ENCODE measurements at regions not wholly inside any gene's neighbourhood (a gene's known extent, or its start where the extent isn't known, plus 50 kb on each side); places are given as distances from the start of the nearest gene placed in this dataset.
"Not testable (repeated sequence)": the region's sequence is repeated elsewhere in the genome, so short reads cannot be mapped to it uniquely, and the experiment has no call there.

GRCh38 chr10:28763471-28764170, 86.3 kb downstream of the BAMBI start:
- no peak for DNase-seq
- no peak overlapping the region for H3K27ac ChIP-seq
- no peak for TF ChIP-seq POLR2A (IDR thresholded peaks at IDR 0.05)
- TF ChIP-seq, protein P1, sequence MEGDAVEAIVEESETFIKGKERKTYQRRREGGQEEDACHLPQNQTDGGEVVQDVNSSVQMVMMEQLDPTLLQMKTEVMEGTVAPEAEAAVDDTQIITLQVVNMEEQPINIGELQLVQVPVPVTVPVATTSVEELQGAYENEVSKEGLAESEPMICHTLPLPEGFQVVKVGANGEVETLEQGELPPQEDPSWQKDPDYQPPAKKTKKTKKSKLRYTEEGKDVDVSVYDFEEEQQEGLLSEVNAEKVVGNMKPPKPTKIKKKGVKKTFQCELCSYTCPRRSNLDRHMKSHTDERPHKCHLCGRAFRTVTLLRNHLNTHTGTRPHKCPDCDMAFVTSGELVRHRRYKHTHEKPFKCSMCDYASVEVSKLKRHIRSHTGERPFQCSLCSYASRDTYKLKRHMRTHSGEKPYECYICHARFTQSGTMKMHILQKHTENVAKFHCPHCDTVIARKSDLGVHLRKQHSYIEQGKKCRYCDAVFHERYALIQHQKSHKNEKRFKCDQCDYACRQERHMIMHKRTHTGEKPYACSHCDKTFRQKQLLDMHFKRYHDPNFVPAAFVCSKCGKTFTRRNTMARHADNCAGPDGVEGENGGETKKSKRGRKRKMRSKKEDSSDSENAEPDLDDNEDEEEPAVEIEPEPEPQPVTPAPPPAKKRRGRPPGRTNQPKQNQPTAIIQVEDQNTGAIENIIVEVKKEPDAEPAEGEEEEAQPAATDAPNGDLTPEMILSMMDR (IDR thresholded peaks at IDR 0.05): no peak
- H3K4me1 ChIP-seq: no peaks in the 10 kb centered on the region
- 76 to 84% methylated on average over 7 of the region's 7 CpGs for WGBS, 2 donors
- no peak overlapping the region for H3K4me3 ChIP-seq
- intact Hi-C loops (cut with DNase I; ENCODE audit: low total_unique reads): no loop called here
- no peaks in the 10 kb centered on the region for H3K9me3 ChIP-seq
- H3K36me3 ChIP-seq (ENCODE audit: low read depth, missing control alignments): no peaks in the 10 kb centered on the region
- H3K27me3 ChIP-seq: no peaks in the 10 kb centered on the region

GRCh38 chr10:28765641-28766040, 88.3 kb downstream of the BAMBI start:
- Histone ChIP-seq H3K9me3 (no peaks in the 10 kb centered on the region), H3K4me1 (no peaks in the 10 kb centered on the region), H3K27ac (no peak overlapping the region), H3K27me3 (no peaks in the 10 kb centered on the region), H3K4me3 (no peak overlapping the region), H3K36me3 (ENCODE audit: low read depth, missing control alignments) (no peaks in the 10 kb centered on the region)
- intact Hi-C loops (cut with DNase I; ENCODE audit: low total_unique reads): no loop called here
- 55 to 80% methylated on average over 6 of the region's 6 CpGs for WGBS, 2 donors
- TF ChIP-seq, protein P1 (IDR thresholded peaks at IDR 0.05): no peak
- no peak for TF ChIP-seq POLR2A (IDR thresholded peaks at IDR 0.05)
- DNase-seq: no peak

DNA sequence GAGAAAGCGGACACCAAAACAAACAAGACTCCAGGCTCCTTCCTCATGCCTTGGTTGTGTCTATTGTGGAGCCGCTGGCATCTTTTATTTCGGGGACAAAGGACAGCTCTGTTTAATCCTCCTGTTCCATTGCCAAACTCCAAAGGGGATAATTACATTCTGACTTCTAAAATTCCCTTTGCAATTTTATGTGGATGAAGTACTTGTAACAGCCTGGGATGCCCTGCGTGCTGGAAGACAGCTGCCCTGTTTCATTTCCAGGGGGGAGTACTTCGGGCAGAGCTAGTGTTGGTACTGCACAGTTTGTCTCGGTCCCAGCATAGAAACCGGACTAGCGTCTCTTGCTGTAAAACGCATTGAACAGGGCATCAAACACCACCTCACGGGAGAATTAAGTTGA, 90.9 kb downstream of the BAMBI start:
- Histone ChIP-seq H3K36me3 (ENCODE audit: low read depth, missing control alignments) (no peaks in the 10 kb centered on the region), H3K27me3 (no peaks in the 10 kb centered on the region), H3K27ac (no peak overlapping the region), H3K9me3 (no peaks in the 10 kb centered on the region), H3K4me3 (no peak overlapping the region), H3K4me1 (no peaks in the 10 kb centered on the region)
- no peak for DNase-seq
- intact Hi-C loops (cut with DNase I; ENCODE audit: low total_unique reads): no loop called here
- WGBS, 2 donors: 83 to 92% methylated on average over 10 of the region's 10 CpGs
- TF ChIP-seq POLR2A (IDR thresholded peaks at IDR 0.05): no peak
- TF ChIP-seq, protein P1 (IDR thresholded peaks at IDR 0.05): no peak

- Histone ChIP-seq H3K4me1 (no peaks in the 10 kb centered on the region), H3K36me3 (ENCODE audit: low read depth, missing control alignments) (no peaks in the 10 kb centered on the region), H3K4me3 (no peak overlapping the region), H3K27me3 (no peaks in the 10 kb centered on the region), H3K9me3 (no peaks in the 10 kb centered on the region), H3K27ac (no peak overlapping the region)
- TF ChIP-seq POLR2A (IDR thresholded peaks at IDR 0.05): no peak
- TF ChIP-seq, protein P1 (IDR thresholded peaks at IDR 0.05): no peak
- 59 to 62% methylated on average over 4 of the region's 4 CpGs for WGBS, 2 donors
- intact Hi-C loops (cut with DNase I; ENCODE audit: low total_unique reads): no loop called here
- no peak for DNase-seq
Observed at GRCh38 chr10:28769091-28769604, 91.8 kb downstream of the BAMBI start.

- H3K4me1 ChIP-seq; DNase-seq; H3K9me3 ChIP-seq; H3K27me3 ChIP-seq; H3K27ac ChIP-seq; intact Hi-C loops (cut with DNase I; ENCODE audit: low total_unique reads); H3K36me3 ChIP-seq (ENCODE audit: low read depth, missing control alignments): not testable (repeated sequence)
- peak overlapping the region in 1 of 2 donors; percentile 29 for H3K4me3 ChIP-seq
- 81% methylated on average over 28 of the region's 36 CpGs; no CpG with 5 or more reads in 1 of the 2 donors for WGBS, 2 donors
Observed at GRCh38 chr10:28771580-28772090, 94.3 kb downstream of the BAMBI start.
